Endothelial cell (in vitro differentiated cells): ENCODE measurements at regions not wholly inside any gene's neighbourhood (a gene's known extent, or its start where the extent isn't known, plus 50 kb on each side); places are given as distances from the start of the nearest gene placed in this dataset.
A peak's percentile ranks its signal among the peaks of the same experiment; 100 is the strongest.

Experiments used
- DNase-seq: peaks from one replicate; pipeline ENCODE4 v3.0.0; 2021; ENCODE audit warnings: low spot score
- H3K27ac Mint-ChIP-seq: one replicate; pipeline ENCODE4 v1.8.0; 2021; ENCODE audit warnings: mixed read lengths, inconsistent platforms; ENCODE audit not compliant: unreplicated experiment
- H3K27me3 Mint-ChIP-seq: one replicate; pipeline ENCODE4 v1.8.0; 2021; ENCODE audit warnings: mild to moderate bottlenecking, moderate library complexity, mixed read lengths, inconsistent platforms; ENCODE audit not compliant: unreplicated experiment
- H3K36me3 Mint-ChIP-seq: one replicate; pipeline ENCODE4 v1.8.0; 2021; ENCODE audit warnings: mild to moderate bottlenecking, low read depth, mixed read lengths, inconsistent platforms; ENCODE audit not compliant: unreplicated experiment
- H3K4me1 Mint-ChIP-seq: one replicate; pipeline ENCODE4 v1.8.0; 2021; ENCODE audit warnings: mild to moderate bottlenecking, mixed read lengths, inconsistent platforms; ENCODE audit not compliant: unreplicated experiment
- H3K4me3 Mint-ChIP-seq: one replicate; pipeline ENCODE4 v1.8.0; 2021; ENCODE audit warnings: mild to moderate bottlenecking, mixed read lengths, inconsistent platforms; ENCODE audit not compliant: unreplicated experiment
- H3K9me3 Mint-ChIP-seq: one replicate; pipeline ENCODE4 v1.8.0; 2021; ENCODE audit warnings: mixed read lengths, inconsistent platforms; ENCODE audit not compliant: unreplicated experiment
- TF ChIP-seq, protein P1 (sequence below): fragments of 200-600 bp; sonication (generic); IDR thresholded peaks from one replicate; pipeline ENCODE4 v1.5.0; 2021; ENCODE audit warnings: antibody characterized with exemption; ENCODE audit not compliant: unreplicated experiment

DNA sequence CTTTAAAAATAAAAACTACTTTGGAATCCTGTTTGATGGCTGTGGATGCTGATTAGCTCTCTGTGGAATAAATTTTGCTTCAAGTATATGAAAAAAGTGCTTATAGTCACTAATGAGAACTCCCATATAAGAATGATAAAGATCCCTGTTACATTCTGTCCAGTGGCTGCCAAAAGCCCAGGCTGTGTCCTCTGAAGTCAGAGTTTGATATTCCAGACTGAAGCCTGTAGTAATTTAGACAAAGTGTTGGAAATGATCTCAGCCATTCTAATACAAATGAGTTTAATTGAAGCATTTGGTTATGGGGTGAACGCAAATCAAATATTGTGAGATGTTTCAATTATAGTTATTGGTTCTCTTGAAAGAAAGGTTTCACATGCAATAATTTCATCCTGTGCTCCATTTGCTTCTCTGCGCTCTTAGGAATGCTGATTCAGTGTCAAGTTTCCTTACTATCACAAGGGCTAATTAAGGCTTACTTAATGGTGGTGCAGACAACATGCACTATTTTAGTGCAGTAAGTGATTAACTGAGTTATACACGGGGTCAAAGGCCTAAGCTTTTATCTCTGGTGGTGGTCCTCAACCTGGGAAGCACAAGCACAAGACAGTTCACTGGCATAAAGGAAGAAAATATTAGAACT, 867.6 kb downstream of the SORCS1 start:
- DNase-seq, result no peak
- H3K27me3 Mint-ChIP-seq, result no peaks in the 10 kb centered on the region
- H3K9me3 Mint-ChIP-seq, result no peaks in the 10 kb centered on the region
- no peaks in the 10 kb centered on the region for H3K36me3 Mint-ChIP-seq
- H3K4me3 Mint-ChIP-seq, result no peak overlapping the region
- TF ChIP-seq, protein P1, sequence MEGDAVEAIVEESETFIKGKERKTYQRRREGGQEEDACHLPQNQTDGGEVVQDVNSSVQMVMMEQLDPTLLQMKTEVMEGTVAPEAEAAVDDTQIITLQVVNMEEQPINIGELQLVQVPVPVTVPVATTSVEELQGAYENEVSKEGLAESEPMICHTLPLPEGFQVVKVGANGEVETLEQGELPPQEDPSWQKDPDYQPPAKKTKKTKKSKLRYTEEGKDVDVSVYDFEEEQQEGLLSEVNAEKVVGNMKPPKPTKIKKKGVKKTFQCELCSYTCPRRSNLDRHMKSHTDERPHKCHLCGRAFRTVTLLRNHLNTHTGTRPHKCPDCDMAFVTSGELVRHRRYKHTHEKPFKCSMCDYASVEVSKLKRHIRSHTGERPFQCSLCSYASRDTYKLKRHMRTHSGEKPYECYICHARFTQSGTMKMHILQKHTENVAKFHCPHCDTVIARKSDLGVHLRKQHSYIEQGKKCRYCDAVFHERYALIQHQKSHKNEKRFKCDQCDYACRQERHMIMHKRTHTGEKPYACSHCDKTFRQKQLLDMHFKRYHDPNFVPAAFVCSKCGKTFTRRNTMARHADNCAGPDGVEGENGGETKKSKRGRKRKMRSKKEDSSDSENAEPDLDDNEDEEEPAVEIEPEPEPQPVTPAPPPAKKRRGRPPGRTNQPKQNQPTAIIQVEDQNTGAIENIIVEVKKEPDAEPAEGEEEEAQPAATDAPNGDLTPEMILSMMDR, result no peak
- no peak overlapping the region for H3K27ac Mint-ChIP-seq
- no peaks in the 10 kb centered on the region for H3K4me1 Mint-ChIP-seq

DNA sequence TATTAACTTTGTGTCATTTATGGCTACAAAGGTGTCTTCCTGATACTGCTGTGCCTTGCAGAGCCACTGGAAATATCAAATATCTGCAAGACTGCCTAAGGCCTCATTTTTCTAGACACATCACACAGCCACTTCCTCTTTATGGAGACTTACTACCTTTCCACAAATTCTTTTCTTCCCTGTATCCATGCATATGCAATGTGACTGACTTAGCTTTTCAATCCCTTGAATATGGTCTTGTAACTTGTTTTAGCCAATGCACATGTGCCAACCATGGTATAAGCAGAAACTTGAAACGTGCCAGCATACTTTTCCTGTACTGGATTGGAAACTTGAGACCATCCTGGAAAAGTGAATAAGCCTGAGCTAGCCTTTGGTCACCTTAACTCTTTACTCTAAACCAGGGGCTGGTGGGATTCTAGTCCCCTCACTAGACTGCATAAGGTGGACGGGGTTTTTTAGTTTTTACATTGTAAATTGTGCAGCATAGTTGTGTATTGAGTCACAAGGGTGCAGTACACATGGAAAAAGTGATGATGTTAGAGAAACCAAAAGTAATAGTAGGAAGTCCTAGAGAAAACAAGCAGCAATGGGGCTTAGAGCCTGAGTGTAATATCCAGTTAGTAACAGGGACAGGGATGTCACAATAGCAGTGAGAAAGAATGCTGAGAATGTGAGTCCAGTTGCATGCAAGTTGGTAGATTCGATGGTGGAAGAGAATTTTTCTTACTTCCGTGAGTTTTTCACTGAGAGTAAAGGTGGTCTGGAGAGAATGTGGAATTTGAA, 879.5 kb downstream of the SORCS1 start:
- no peak overlapping the region for H3K4me3 Mint-ChIP-seq
- no peaks in the 10 kb centered on the region for H3K27me3 Mint-ChIP-seq
- no peaks in the 10 kb centered on the region for H3K36me3 Mint-ChIP-seq
- TF ChIP-seq, protein P1, result no peak
- no peaks in the 10 kb centered on the region for H3K4me1 Mint-ChIP-seq
- no peak overlapping the region for H3K27ac Mint-ChIP-seq
- no peaks in the 10 kb centered on the region for H3K9me3 Mint-ChIP-seq
- DNase-seq, result no peak

GRCh38 chr10:106280896-106281460, 883.5 kb downstream of the SORCS1 start:
- H3K4me3 Mint-ChIP-seq, result no peak overlapping the region
- TF ChIP-seq, protein P1, result no peak
- no peak overlapping the region for H3K27ac Mint-ChIP-seq
- H3K9me3 Mint-ChIP-seq, result no peaks in the 10 kb centered on the region
- peaks cover 9% of the 10 kb centered on the region for H3K4me1 Mint-ChIP-seq
- H3K27me3 Mint-ChIP-seq, result no peaks in the 10 kb centered on the region
- no peak for DNase-seq
- no peaks in the 10 kb centered on the region for H3K36me3 Mint-ChIP-seq

DNA sequence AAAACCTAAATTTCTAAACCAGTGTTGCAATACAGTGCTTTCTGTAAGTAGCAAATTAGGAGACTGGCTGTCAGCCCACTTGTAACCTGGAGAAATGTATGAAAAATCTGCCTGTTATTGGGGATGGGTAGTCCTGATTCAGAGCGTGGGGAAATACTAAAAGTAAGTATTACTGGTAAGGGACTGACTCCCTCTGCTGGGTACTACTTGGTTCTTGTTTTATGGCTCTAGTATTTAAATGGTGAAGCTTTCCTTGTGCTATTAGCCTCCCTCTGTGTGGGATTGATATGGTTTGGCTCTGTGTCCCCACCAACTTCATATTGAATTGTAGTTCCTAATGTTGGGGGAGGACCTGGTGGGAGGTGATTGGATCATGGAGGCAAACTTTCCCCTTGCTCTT, 886.1 kb downstream of the SORCS1 start:
- Mint-ChIP-seq H3K36me3 (no peaks in the 10 kb centered on the region), H3K27me3 (no peaks in the 10 kb centered on the region), H3K4me1 (peaks cover 9% of the 10 kb centered on the region), H3K4me3 (no peak overlapping the region), H3K9me3 (no peaks in the 10 kb centered on the region), H3K27ac (no peak overlapping the region)
- DNase-seq, result no peak
- TF ChIP-seq, protein P1, result no peak

GRCh38 chr10:106271237-106271636, 893.3 kb downstream of the SORCS1 start:
- TF ChIP-seq, protein P1, result peak; percentile 41
- Mint-ChIP-seq H3K4me3 (no peak overlapping the region), H3K27me3 (no peaks in the 10 kb centered on the region), H3K36me3 (no peaks in the 10 kb centered on the region), H3K9me3 (no peaks in the 10 kb centered on the region), H3K4me1 (no peaks in the 10 kb centered on the region), H3K27ac (no peak overlapping the region)
- DNase-seq, result no peak
